H9 (cell line): ENCODE measurements at regions not wholly inside any gene's neighbourhood (a gene's known extent, or its start where the extent isn't known, plus 50 kb on each side); places are given as distances from the start of the nearest gene placed in this dataset.

Experiments
- DNase-seq: peaks from one replicate; pipeline ENCODE4 v3.0.0-alpha.2; 2017
- H2AFZ ChIP-seq: one replicate; pipeline ENCODE4 v1.6.1; 2013; ENCODE audit warnings: mild to moderate bottlenecking, low read length, control low read depth, moderate library complexity
- H2AK5ac ChIP-seq: 2 replicates; pipeline ENCODE4 v1.6.1; 2013; ENCODE audit warnings: low read length, control low read depth, mixed read lengths; ENCODE audit not compliant: insufficient read length
- H2BK120ac ChIP-seq: one replicate; pipeline ENCODE4 v1.6.1; 2013; ENCODE audit warnings: low read depth, mild to moderate bottlenecking, low read length, control low read depth, inconsistent platforms; ENCODE audit not compliant: poor library complexity, severe bottlenecking
- H2BK12ac ChIP-seq: 2 replicates; pipeline ENCODE4 v1.6.1; 2013; ENCODE audit warnings: low read length, control low read depth, mixed read lengths, low read depth; ENCODE audit not compliant: insufficient read length
- H2BK15ac ChIP-seq: 2 replicates; pipeline ENCODE4 v1.6.1; 2013; ENCODE audit warnings: low read depth, low read length, control low read depth
- H2BK20ac ChIP-seq: one replicate; pipeline ENCODE4 v1.6.1; 2013; ENCODE audit warnings: low read depth, mild to moderate bottlenecking, low read length, control low read depth, inconsistent platforms; ENCODE audit not compliant: poor library complexity, severe bottlenecking
- H2BK5ac ChIP-seq: 2 replicates; pipeline ENCODE4 v1.6.1; 2013; ENCODE audit warnings: low read length, control low read depth, mixed read lengths; ENCODE audit not compliant: insufficient read length
- H3K14ac ChIP-seq: 2 replicates; pipeline ENCODE4 v1.6.1; 2013; ENCODE audit warnings: low read length, control low read depth; ENCODE audit not compliant: insufficient read depth
- H3K18ac ChIP-seq: 2 replicates; pipeline ENCODE4 v1.6.1; 2013; ENCODE audit warnings: low read depth, mild to moderate bottlenecking, mixed read lengths, low read length, control low read depth; ENCODE audit not compliant: insufficient read length
- H3K23ac ChIP-seq: 2 replicates; pipeline ENCODE4 v1.6.1; 2013; ENCODE audit warnings: low read length, control low read depth, mixed read lengths, low read depth; ENCODE audit not compliant: insufficient read length
- H3K23me2 ChIP-seq: 2 replicates; pipeline ENCODE4 v1.6.1; 2013; ENCODE audit warnings: low read depth, mild to moderate bottlenecking, mixed read lengths, low read length, control low read depth; ENCODE audit not compliant: insufficient read length, poor library complexity, severe bottlenecking
- H3K27ac ChIP-seq: 2 replicates; pipeline ENCODE4 v1.5.1; 2013; ENCODE audit warnings: low read length, control low read depth, mixed read lengths, low read depth; ENCODE audit not compliant: insufficient read length
- H3K27me3 ChIP-seq: 2 replicates; pipeline ENCODE4 v1.6.1; 2013; ENCODE audit warnings: low read length, control low read depth, inconsistent platforms; ENCODE audit not compliant: insufficient read depth
- H3K4ac ChIP-seq: 2 replicates; pipeline ENCODE4 v1.6.1; 2013; ENCODE audit warnings: low read depth, mild to moderate bottlenecking, control low read depth, inconsistent platforms, low read length, moderate library complexity
- H3K4me1 ChIP-seq: 2 replicates; pipeline ENCODE4 v1.6.1; 2013; ENCODE audit warnings: low read length, control low read depth, inconsistent platforms; ENCODE audit not compliant: insufficient read depth
- H3K4me2 ChIP-seq: 2 replicates; pipeline ENCODE4 v1.6.1; 2013; ENCODE audit warnings: low read length, control low read depth, mixed read lengths; ENCODE audit not compliant: insufficient read length, insufficient read depth
- H3K56ac ChIP-seq: 2 replicates; pipeline ENCODE4 v1.6.1; 2013; ENCODE audit warnings: low read depth, mild to moderate bottlenecking, mixed read lengths, low read length, control low read depth; ENCODE audit not compliant: insufficient read length
- H3K79me1 ChIP-seq: 2 replicates; pipeline ENCODE4 v1.6.1; 2013; ENCODE audit warnings: low read depth, mild to moderate bottlenecking, moderate library complexity, low read length, control low read depth, inconsistent platforms; ENCODE audit not compliant: insufficient read depth, poor library complexity, severe bottlenecking
- H3K79me2 ChIP-seq: 2 replicates; pipeline ENCODE4 v1.6.1; 2013; ENCODE audit warnings: low read length, control low read depth, inconsistent platforms; ENCODE audit not compliant: insufficient read depth
- H3K9ac ChIP-seq: 2 replicates; pipeline ENCODE4 v1.6.1; 2013; ENCODE audit warnings: low read length, control low read depth, mixed read lengths; ENCODE audit not compliant: insufficient read length; ENCODE audit errors: extremely low read depth
- H3K9me3 ChIP-seq: one replicate; pipeline ENCODE4 v1.6.1; 2013; ENCODE audit warnings: low read depth, low read length, inconsistent platforms; ENCODE audit not compliant: control insufficient read depth
- H3T11ph ChIP-seq: one replicate; pipeline ENCODE4 v1.6.1; 2013; ENCODE audit warnings: mild to moderate bottlenecking, low read length, control low read depth, inconsistent platforms
- H4K20me1 ChIP-seq: one replicate; pipeline ENCODE4 v1.6.1; 2013; ENCODE audit not compliant: control insufficient read depth, insufficient read length, insufficient read depth
- H4K5ac ChIP-seq: 2 replicates; pipeline ENCODE4 v1.6.1; 2013; ENCODE audit warnings: low read depth, mild to moderate bottlenecking, mixed read lengths, low read length, control low read depth; ENCODE audit not compliant: insufficient read length
- H4K8ac ChIP-seq: replicated peaks from 2 replicates; pipeline ENCODE4 v1.6.1; 2013; ENCODE audit warnings: low read length, control low read depth, mixed read lengths, low read depth; ENCODE audit not compliant: insufficient read length
- H4K91ac ChIP-seq: 2 replicates; pipeline ENCODE4 v1.6.1; 2013; ENCODE audit warnings: low read depth, mild to moderate bottlenecking, moderate library complexity, mixed read lengths, low read length, control low read depth; ENCODE audit not compliant: insufficient read length
- H3K27ac Mint-ChIP-seq, 3 experiments: 2 replicates in 2 of 3; 3 replicates in 1 of 3; pipeline ENCODE4 v1.8.0; 2020 to 2021; ENCODE audit warnings: mixed read lengths in 3 of 3, mild to moderate bottlenecking in 1 of 3, moderate library complexity in 1 of 3
- H3K27me3 Mint-ChIP-seq: 2 replicates; pipeline ENCODE4 v1.8.0; 2021; ENCODE audit warnings: low read depth, mild to moderate bottlenecking, moderate library complexity, mixed read lengths
- H3K36me3 Mint-ChIP-seq, 3 experiments: 2 replicates in 2 of 3; 3 replicates in 1 of 3; pipeline ENCODE4 v1.8.0; 2020 to 2021; ENCODE audit warnings: low read depth in 3 of 3, mixed read lengths in 3 of 3; ENCODE audit not compliant: insufficient read depth in 1 of 3
- H3K4me1 Mint-ChIP-seq, 2 experiments: 2 replicates each; pipeline ENCODE4 v1.8.0; 2020; ENCODE audit warnings: mixed read lengths in 2 of 2
- H3K4me3 Mint-ChIP-seq, 2 experiments: 2 replicates in 1 of 2; 3 replicates in 1 of 2; pipeline ENCODE4 v1.8.0; 2020 to 2021; ENCODE audit warnings: mild to moderate bottlenecking in 2 of 2, mixed read lengths in 2 of 2, moderate library complexity in 1 of 2
- H3K9me3 Mint-ChIP-seq, 2 experiments: 2 replicates in 1 of 2; 3 replicates in 1 of 2; pipeline ENCODE4 v1.8.0; 2020; ENCODE audit warnings: mild to moderate bottlenecking in 2 of 2, mixed read lengths in 2 of 2, moderate library complexity in 1 of 2
- WGBS: extraction: QIAGEN DNeasy Blood & Tissue Kit; methylation state at CpG from one replicate; pipeline ENCODE4 v1.1.7; 2013; ENCODE audit warnings: missing lambda C conversion rate, low lambda C conversion rate, mixed read lengths; ENCODE audit not compliant: insufficient read length; ENCODE audit errors: extremely low coverage; 5-methylcytosine and 5-hydroxymethylcytosine counted together
- TF ChIP-seq, protein P1 (sequence below): fragments of 200-600 bp; sonication (generic); conservative IDR thresholded peaks from 3 replicates; pipeline ENCODE4 v1.8.0; 2021; ENCODE audit warnings: antibody characterized with exemption, mild to moderate bottlenecking

DNA sequence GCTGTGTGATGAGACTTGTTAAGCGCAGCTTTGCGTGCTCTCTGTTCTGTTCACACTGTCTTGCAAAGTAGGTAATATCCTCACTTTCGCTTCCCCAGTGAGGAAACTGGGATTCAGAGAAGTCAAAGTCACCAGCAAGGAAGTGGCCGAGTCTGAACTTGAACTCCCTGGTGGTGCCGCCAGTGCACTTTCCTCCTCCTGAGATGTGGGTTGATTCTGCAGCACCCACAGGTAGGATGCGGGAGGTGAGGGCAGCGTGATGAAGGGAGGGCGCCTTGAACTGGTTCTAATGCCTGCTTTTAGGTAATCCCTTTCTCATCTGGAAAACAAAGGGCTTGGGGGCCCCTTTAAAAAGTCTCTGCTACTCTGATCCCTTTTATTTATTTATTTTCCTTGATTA is 54.9 kb upstream of the IGF1 start:
- no CpG with 5 or more reads among the region's 8 CpGs for WGBS
- no peak overlapping the region; a peak in 1 of 7 replicates for H3K27ac Mint-ChIP-seq
- peaks cover 6 to 13% of the 10 kb centered on the region in 2 experiments; a peak in 3 of 4 replicates for H3K4me1 Mint-ChIP-seq
- H3K56ac ChIP-seq, result no peak overlapping the region
- H4K5ac ChIP-seq, result no peak overlapping the region
- no peaks in the 10 kb centered on the region; the same call in none of the 2 replicates for H3K27me3 Mint-ChIP-seq
- no peak overlapping the region for H4K91ac ChIP-seq
- no peak overlapping the region for H2AK5ac ChIP-seq
- H3K23ac ChIP-seq, result no peak overlapping the region
- no peaks in the 10 kb centered on the region for H3K79me2 ChIP-seq
- TF ChIP-seq, protein P1, sequence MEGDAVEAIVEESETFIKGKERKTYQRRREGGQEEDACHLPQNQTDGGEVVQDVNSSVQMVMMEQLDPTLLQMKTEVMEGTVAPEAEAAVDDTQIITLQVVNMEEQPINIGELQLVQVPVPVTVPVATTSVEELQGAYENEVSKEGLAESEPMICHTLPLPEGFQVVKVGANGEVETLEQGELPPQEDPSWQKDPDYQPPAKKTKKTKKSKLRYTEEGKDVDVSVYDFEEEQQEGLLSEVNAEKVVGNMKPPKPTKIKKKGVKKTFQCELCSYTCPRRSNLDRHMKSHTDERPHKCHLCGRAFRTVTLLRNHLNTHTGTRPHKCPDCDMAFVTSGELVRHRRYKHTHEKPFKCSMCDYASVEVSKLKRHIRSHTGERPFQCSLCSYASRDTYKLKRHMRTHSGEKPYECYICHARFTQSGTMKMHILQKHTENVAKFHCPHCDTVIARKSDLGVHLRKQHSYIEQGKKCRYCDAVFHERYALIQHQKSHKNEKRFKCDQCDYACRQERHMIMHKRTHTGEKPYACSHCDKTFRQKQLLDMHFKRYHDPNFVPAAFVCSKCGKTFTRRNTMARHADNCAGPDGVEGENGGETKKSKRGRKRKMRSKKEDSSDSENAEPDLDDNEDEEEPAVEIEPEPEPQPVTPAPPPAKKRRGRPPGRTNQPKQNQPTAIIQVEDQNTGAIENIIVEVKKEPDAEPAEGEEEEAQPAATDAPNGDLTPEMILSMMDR, result no peak
- no peaks in the 10 kb centered on the region for H3K9me3 ChIP-seq
- H3K18ac ChIP-seq, result no peak overlapping the region
- H3K79me1 ChIP-seq, result no peaks in the 10 kb centered on the region
- H3K4me2 ChIP-seq, result no peak overlapping the region
- H2BK12ac ChIP-seq, result no peak overlapping the region
- no peak overlapping the region for H3K14ac ChIP-seq
- no peak overlapping the region for H3K4ac ChIP-seq
- no peaks in the 10 kb centered on the region for H3K4me1 ChIP-seq
- H4K8ac ChIP-seq, result no peak overlapping the region
- no peaks in the 10 kb centered on the region for H3K23me2 ChIP-seq
- H3K27me3 ChIP-seq, result no peaks in the 10 kb centered on the region
- no peak overlapping the region for H2BK20ac ChIP-seq
- H2BK5ac ChIP-seq, result no peak overlapping the region
- no peak overlapping the region for H3K27ac ChIP-seq
- H3K9ac ChIP-seq, result no peak overlapping the region
- H4K20me1 ChIP-seq, result no peaks in the 10 kb centered on the region
- no peak overlapping the region for H3T11ph ChIP-seq
- no peak overlapping the region for H2AFZ ChIP-seq
- H3K9me3 Mint-ChIP-seq, result no peaks in the 10 kb centered on the region; a peak in 1 of 5 replicates
- no peak overlapping the region for H2BK120ac ChIP-seq
- no peaks in the 10 kb centered on the region for H3K36me3 Mint-ChIP-seq
- no peak overlapping the region for H3K4me3 Mint-ChIP-seq
- DNase-seq, result no peak
- no peak overlapping the region for H2BK15ac ChIP-seq
